ENCODE measurements at regions not wholly inside any gene's neighbourhood (a gene's known extent, or its start where the extent isn't known, plus 50 kb on each side); places are given as distances from the start of the nearest gene placed in this dataset.
"Not testable (repeated sequence)": the region's sequence is repeated elsewhere in the genome, so short reads cannot be mapped to it uniquely, and the experiment has no call there.

GRCh38 chr10:5576780-5577624, 52.2 kb downstream of the CALML3 start:
- DNase-seq = peak; percentile 16

GRCh38 chr10:5580038-5580428, 55.3 kb downstream of the CALML3 start:
- not testable (repeated sequence) for DNase-seq

DNA sequence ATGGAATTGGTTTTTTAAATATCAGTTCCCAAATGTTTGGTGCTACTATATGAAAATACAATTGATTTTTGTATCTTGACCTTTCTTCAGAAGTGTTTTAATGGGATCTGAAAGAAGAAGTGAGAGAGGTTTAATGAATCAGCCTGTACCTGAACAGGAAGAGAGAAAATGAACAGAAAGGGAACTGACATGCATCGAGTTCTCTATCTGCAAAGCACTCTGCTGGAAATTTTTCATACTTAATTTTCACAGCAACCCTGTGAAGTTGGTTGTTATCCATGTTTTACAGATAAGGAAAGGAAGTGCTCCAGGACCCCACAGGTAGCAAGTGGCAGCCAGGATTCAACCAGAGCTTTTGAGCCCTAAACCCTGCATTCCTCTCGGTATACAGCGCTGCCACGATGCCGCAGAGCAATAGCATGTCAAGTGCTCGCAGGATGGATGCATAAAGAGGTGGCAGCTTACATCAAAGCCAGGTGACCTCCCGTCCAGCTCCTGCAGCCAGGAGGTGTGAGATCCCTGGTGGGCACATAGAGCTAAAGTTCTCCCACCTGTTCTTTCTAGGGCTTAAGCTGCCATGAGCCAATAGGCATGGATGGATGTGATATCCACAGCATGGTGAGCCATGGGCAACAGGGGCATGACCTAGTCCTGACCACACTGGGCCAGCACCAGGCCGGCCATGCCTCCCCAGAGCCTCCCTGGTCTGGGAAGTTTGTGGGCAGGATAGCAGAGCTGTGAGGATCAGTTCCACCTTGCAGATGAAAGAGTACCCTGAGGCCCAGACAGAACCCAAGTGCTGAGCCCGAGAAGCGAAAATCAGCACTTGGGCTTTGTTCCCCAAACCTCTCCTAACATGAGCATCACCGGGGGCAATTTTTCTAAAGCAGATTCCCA, 57.2 kb downstream of the CALML3 start:
- no peak for DNase-seq

DNA sequence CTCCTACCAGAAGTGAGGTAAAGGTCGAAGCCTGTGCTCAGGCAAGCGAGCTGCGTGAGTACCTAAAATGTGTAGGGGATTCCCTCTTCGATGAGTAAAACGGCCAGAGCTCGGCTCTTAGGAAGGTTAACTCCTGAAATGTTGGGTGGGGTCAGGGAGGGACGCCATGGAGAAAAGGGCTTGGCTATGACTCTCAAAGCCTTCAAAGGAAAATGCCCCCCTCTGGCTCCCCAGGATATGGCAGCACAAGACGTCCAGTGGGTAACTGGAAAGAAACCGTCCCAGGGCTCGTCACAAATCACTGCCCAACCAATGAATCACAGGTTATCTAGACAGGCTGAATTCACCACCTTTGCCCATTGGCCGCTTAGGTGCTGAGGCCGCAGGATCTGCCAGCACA, 58.0 kb downstream of the CALML3 start:
- peak; percentile 33 for DNase-seq

GRCh38 chr10:5583525-5584175, 58.9 kb downstream of the CALML3 start:
- DNase-seq = no peak

DNA sequence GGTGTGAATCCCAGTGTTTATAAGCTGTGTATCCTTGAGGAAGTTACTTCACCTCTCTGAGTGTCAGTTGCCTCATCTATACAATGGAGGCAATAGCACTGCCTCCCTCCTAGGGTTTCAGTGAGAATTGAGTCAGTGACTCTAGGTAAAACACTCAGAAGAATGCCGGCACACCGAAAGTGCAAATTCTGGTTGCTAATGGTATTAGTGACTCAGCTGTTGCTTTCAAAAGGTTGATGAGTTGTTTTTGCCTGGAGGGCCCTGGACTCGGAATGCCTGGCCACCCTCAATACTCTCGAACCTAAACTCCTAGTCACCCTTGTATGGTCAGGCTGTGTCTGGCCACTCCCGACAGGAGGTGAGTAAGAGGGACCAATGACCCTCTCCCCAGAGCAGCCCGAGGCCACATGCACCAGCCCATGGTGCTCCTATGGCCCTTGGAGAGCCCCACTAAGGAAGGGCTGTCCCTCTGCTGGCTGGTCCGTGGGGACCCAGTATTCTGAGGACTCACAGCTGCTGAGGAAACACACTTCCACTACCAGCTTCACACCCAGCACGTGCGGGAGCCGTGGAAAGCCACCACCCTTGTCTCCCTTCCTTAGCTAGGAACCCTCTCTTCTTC, 60.2 kb downstream of the CALML3 start:
- DNase-seq = no peak

DNA sequence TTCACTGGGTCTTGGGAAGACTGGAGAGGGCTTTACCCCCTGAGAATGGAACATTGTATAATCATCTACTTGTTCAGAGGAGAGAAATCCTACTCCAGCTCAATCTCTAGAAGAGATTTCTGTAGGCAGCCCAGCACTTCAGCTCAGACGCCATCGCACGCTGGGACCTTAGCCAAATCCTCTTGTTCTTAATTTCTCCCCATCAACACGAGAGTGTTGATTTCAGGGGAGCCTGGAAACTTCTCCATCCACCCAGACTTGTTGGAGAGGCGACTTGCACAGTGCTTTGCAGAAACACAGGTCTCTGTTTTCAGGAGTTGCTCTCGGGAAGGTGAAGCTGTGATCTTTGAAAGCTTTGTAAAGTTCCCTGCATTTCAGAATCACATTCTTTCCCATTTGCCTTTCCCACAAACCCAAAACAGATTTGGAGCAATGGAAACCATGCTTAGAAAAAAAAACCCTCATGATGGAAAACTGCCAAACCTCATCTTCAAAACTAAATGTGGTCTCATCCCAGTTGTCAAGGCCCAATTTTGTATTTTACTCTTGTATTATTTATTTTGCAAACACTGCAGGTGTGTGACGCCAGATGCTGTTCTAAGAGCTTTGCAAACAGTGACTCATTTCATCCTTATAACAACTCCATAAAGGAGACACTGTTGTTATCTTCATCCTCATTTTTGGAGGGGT, 60.9 kb downstream of the CALML3 start:
- DNase-seq = no peak

DNA sequence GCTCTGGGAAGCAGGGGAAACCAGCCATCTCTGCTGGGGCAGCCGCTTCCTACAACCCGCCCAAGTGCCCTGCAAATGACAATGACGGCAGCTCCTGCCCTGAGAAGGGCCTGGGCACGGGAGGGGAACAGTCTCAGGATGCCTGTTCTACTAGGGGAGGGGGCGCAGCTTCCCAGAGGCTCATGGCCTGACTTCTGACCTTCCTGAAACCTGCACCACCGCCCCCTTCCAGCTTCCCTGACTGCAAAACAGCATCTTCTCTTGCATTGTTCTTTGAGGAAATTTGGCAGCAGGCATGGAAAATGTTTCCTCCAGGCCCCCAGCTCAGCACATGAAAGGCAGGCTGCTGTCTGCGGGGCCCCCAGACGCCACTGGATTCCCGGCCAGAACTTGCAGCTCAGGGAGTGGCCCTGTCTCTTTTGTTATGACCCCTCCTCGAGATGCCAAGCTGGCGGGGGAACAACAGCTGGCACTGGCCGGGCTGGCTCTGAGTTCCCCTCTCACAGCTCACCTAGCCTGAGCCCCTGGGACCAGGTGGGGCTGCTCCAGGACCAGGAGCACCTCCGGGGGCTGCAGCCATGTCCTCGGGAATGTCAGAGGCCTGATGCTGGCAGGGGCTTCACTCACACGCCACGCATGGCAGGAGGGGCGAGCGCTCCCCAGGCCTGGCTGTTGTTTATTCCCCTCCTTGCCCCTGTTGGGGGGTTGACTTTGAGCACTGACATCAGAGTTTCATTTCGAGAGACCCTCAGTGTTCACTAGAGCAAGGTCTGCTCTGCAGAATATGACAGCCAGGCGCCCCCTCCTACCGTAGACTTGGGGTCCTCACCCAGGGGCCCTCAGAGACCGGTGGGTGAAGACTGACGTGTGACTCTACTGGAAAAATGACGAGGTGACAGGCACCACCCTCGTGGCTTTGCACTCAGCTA, 62.7 kb downstream of the CALML3 start:
- no peak for DNase-seq

GRCh38 chr10:5588080-5588453, 63.3 kb downstream of the CALML3 start:
- DNase-seq = no peak

DNA sequence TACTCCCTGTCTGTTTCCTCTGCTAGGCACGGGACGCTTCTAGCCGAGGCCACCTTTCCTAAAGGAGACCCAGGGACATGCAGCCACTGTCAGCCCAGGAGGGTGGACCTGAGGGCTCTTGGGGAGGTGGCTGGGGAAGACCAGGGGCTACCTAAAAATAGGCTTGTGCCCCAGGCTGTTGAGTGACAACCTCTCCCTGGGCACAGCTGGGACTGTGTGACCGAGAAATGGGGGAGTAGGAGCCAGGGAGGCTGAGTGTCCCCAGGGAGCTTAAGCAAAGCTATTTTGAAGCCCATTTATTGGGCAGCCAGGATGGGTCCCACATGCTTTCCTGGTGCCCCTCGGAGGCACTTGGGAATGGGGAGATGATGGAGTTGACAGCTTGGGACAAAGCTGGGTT, 63.8 kb downstream of the CALML3 start:
- DNase-seq = no peak
